Glomerular visceral epithelial cell (primary cell): ENCODE measurements at regions not wholly inside any gene's neighbourhood (a gene's known extent, or its start where the extent isn't known, plus 50 kb on each side); places are given as distances from the start of the nearest gene placed in this dataset.
"Not testable (repeated sequence)": the region's sequence is repeated elsewhere in the genome, so short reads cannot be mapped to it uniquely, and the experiment has no call there.

Experiments
- DNase-seq: peaks from one replicate; pipeline ENCODE4 v3.0.0-alpha.2; 2016; ENCODE audit errors: extremely low spot score

DNA sequence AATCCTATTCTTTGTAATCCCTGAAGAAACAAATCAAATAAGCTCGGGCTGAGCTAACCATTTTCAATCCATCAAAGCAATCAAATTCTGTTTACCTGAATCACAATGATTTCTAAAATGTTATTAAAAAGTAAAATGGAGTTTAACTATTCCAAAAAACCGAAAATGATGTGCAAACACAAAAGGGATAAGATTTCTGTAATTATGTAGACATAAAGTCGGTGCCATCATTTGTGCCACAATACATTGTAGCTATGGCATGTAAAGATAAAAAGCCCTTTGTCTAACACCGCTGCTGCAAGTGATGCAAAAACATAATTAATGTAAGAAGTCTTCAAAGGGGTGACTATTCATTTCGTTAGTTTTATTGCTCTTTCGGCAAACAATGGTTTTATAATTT, 125.1 kb upstream of the FAM204A start:
- DNase-seq = no peak

DNA sequence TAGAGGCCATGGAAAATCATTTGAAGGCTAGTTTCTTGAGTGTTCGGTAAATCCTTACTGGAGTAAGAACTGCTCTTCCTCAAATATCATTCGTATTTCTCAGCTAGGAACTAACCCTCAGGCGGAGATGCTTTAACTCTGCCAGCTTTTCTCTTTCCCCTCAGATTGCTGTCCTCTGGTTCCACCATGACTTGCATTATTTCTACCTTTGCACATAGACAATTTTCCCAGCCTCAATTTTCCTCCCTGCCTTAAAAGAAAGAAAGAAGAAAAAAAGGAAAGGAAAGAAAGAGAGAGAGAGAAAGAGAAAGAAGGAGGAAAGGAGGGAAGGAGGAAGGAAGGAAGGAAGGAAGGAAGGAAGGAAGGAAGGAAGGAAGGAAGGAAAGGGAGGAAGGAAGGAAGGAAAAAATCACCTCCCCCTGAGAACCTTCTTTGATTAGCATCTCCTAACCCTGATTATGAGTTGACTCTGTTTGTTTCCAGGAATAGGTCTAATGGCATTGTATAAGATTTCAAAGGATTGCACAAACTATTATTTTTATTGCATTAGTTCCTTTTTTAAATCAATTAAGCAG, 123.3 kb upstream of the FAM204A start:
- DNase-seq = no peak

DNA sequence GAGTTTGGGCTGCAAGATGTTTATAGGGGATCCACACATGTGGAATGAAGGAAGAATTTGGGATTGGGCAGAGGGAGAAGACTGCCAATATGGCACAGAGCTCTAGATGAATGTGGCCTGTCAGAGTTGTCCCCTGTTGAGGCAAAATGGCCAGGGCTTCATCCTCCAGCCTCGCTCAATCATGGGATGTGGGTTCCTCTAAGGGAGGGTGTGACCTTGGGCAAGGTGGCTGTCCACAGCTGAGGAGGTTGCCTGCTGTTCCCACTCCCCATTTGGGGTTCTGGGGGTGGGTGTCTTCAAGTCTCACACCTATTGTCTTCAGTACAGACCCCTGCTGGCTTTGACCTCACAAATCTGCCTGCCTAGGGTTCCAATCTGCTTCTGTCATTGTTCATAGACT, 121.6 kb upstream of the FAM204A start:
- no peak for DNase-seq

DNA sequence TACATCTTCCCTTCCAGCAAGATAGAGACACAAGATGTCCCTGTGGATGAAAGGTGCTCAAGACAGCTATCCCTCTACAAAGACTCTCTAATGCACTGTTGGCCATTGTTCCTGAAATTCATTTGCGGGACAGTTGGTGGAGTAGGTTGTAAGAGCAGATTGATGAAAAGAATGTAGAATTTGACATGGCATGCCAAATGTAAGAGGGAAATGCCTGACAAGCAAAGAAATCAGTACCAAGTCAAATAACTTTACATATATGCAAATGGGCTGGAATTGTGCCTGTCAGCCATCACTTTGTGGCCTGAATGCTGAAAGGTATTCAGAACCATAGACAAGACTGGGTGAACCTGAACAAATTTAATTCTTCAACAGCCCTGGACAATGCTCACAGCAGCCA, 120.3 kb upstream of the FAM204A start:
- no peak for DNase-seq

DNA sequence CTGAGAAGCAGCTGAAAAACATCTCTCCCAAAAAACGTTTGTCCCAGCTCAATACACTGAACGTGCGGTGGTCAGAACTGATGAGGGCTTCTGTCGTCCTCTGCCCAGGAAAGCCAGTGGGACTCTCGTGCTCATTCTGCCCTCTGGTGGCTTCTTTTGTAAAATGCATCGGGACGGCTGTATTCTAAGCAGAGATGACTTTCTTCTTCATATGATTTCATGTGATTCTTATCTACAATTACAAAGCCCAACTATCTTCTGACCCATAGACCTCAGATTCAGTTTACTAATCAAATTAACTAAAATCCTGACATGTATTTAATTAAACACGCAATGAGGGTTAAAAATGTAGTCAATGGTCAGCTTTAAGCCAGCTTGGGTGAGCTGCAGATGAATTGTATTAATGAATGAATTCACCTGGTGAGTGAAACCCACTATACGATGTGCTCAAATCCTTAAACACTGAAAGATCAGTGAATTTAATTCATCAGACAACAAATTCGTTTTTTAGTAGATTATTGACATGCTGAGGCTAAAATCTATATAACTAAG, 117.6 kb upstream of the FAM204A start:
- peak; percentile 60 for DNase-seq

DNA sequence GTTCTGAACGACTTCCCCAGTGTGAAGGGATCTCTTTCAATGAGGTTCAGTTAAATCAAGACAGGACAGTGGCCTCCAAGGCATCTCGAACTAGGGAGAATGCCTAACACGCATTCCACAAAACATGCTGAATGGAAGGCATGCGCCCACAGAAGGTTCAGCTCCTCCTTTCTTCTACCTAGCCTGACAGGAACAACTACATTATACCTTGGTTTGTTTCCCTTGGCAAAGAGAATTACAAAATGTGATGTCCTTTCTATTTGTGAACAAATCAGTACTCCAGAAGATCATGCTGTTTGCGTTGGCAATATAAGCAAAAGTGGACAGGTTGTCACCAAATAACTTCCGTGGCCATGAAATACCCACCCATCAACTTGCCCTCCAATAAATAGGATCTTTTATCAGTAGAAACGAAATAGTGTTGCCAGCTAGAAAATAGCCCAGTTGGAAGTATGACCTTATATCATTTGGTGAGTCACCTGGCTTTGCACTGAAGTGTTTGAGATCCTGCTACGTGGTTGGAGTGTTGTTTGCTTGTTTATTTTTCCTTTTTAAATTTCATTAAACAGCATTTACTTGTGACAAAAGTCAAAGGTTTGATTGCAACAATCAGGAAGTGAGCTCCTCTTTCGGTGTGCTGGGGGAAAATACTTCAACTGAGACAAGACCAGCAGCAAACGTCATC, 117.0 kb upstream of the FAM204A start:
- no peak for DNase-seq

DNA sequence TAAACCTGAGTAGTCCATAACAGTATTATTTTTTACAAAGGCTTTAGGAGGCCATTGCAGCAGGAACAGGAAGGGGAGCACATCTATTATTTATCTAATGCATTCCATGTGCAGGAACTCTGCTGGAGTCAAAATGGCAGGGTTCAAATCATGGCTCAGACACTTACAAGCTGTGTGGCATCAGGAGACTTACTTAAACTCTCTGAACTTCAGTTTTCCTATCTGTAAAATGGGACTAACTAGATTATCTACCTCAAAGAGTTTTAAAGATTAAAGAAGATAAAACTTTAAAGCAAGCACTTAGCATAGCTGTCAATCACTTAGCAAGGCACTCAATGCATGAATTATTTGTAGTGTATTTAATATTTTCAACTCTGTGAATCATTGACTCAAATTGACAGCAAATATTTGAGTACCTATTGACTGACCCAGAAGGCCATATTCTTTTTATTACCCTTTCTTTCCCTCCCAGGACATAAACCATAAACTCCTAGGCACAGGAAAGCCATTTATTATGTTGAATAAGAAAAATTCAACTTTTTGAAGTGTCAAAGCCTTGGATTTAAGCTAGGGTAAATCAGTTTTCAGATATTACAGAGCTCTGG, 115.8 kb upstream of the FAM204A start:
- DNase-seq = no peak

DNA sequence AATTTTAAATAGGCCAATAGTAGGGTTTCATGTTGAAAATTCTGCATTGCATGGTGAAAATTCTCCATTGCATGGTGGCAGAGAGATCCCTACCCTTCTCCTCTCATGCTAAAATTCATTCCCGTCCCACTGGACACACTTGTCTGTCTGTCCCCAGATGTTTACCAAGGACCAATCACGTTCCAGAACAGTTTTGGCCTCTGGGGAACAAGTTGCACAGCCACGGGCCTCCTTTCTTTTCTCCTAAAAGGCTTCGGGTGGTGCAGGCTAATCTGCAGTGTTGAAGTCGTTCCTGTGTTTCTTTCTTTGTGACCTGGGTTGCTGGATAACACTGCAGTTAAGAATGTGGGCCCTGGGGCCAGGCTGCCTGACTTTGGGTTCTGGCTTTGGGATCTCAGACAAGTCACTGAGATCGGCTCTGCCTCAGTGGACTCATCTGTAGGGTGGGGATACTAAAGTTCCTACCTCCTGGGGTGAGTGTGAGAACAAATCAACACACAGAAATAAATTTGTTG, 113.1 kb upstream of the FAM204A start:
- no peak for DNase-seq

DNA sequence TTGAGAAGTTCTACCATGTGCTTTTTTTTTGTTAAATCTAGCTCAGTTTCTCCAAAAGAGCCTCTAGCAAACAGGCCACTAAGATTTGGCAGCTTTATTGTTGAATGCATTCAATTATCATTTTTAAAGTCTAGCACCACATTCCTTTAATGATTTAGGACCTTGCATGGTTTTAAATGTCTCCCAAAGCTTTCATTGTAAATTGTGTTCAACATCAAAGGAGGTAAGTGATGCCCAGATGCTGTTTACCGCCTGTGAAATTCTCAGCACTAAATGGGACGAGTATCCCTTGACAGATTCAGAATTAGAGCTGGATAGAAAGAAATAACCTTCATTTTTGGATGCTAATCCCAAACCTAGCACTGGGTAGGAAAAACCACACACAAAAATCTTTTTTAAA, 112.1 kb upstream of the FAM204A start:
- no peak for DNase-seq

DNA sequence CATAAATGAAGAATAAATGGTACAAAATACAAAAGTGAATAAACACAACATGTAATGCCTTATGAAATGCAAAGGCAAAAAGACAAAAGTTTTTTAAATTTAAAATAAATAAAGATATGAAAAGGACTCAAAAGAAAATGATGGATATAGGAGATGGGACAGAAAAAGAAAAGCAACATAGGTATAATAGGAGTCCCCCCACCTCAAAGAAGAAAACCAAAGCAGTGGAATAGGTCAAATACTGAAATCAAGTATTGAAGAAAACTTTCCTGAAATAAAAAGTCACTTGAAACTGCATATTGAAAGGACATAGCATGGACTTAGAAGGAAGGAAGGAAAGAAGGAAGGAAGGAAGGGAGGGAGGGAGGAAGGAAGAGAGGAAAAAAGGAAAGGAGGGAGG, 110.0 kb upstream of the FAM204A start:
- no peak for DNase-seq

DNA sequence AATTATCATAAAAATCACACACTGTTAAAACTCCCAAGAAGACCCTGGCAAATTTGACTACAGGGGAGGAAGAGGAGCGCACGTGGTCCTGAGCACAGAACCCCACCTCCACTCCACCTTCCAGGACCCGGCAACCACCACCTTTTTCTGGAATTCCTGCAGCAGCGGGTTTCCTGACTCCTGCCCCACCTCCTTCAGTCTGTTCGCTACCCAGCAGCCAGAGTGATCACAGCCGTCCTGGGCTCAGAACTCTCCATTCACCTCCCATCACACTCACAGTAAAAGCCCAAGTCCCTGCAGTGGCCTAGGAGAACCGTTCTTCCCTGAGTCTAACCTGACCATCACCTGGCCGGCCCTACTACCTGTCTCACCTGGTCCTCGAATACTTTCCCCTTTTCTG, 107.4 kb upstream of the FAM204A start:
- no peak for DNase-seq

DNA sequence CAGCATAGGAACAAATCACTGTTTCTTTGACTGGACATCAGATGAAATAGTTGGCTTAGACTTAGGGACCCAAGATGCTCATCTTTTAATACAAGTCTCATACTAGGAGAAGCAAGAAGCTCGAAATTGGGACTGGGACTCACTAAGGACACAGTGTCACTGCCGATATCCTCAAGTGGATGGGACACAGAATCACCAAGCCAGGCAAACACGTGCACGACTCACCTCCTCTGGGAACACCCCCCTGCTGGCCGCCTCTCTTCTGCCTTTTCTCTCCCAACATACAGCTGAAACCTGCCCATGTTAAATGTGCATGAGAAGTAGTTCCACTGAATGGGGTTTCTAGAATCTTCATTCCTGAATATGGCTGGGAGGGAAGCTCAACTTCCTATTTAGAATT, 106.6 kb upstream of the FAM204A start:
- DNase-seq = no peak

DNA sequence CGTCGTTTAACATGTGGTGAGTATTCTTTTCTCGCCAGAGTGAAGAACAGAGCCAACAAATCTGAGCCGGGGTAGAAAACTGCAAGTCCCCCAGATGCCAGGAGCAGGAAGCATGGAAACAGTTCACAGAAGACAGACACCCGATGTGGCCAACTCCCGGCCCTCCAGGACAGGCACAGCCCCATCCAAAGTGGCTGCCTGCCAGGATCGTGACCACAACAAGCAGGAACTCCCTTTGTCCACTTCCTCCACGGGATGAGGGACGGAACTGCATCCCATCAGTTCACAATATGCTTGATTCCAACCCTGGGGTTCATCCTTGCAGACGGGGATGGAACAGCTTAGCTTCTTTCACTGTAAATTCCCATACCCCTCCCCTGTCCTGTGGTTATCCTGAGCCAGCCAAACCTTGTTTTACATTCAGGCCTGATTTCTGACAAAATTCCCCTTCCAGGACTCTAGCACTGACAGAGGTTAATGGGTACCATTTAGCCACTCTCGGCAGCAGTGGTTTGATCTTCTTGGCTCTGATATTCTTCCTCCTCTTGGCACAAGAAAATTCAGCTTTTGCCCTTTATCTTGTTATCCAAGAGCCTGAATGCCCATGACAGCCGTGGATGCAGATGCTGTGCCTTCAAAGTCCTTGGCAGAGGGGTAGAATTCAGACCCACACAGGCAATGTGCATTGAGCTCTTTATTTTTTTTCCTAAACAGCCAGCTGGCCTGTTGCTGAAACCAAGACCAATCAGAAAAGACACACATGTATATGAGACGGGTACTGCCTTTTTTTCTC, 105.5 kb upstream of the FAM204A start:
- peak; percentile 13 for DNase-seq

DNA sequence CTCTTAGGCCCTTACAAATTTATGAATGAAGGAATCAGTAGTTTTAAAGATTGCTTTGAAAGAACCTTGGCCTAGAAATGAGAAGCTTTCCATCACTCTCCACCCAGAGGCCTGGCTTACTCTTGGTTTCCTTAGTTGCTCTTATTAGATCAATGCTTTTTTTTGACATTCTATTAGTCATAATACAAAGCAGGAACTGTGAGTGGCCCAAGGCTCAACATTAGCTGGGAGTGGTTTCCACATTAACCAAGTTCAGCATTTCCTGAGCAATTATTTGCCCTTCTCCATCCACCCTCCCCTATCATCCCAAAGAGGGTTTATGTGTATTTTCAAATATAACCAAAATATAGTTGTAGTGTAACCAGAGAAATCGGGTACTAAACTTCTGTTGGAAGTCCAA, 103.4 kb upstream of the FAM204A start:
- DNase-seq = no peak

DNA sequence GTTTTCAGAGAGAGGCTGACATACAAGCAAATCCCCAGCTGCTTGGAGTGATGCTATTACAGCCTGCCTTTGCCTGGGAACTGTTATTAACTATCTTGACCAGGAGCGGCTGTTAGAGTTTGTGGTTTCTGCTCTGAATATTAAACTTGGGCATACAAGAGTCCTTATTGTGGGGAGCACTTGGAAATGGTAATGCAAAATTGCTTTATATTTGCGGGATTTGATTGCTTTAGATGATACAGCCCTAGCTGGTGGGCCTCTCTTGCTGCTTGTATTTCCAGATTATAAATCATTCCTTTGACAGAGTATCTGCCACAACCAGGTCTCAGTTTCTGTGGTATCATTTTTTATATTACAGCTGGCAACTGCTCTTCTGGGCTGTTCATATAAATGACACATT, 101.9 kb upstream of the FAM204A start:
- no peak for DNase-seq

DNA sequence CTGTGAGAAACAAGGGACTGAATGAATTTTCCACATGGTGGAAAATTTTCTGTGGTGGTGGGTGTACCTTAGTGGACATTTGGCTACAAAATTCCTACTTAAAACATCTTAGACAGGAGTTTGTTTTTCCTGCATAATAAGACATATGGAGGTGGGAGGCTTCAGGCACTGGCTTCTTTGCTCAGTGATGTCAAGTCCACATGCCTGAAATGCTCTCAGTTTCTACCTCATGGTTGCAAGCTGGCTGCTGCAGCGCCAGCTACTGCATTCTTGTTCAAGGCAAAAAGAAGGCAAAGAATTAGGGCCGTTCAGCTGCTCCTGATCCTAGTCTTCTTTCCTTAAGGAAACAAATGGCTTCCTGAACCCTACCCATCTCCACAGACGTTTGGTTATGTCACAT, 99.9 kb upstream of the FAM204A start:
- DNase-seq = no peak

DNA sequence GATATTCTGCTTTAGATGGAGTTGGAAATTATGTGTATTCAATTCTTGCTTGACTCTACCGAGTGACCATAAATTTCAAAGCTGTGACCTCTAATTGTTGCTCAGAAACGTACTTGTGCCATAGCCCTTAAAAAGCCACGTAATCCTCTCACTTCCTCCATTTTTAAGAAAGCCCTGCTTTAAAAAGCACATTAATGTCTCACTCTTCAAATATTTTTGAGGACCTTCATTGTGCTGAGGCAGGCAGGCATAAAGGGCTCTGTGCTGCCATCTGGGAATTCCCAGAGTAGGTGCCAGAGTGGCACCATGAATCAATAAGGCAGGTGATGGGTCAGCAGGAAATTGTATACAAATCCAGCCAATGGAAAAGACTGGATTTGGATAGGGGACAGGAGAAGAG, 97.7 kb upstream of the FAM204A start:
- no peak for DNase-seq

DNA sequence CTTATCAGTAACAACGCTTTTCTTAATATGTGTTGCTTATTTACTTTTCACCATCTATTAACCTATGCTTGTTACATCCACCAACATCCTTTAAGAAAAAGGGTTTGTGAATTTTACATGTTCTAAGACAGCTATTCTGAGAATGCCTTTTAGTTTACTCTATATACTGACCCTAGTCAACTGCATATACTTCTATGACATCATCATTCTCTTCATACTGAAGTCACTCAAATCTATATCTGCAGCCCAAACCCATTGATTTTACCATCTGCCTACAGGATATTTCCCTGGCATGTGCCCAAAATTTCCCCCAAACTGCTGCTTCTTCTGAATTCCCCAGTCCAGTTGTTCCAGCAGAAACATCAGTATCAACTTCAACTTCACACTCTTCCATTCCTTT, 94.6 kb upstream of the FAM204A start:
- DNase-seq = no peak

DNA sequence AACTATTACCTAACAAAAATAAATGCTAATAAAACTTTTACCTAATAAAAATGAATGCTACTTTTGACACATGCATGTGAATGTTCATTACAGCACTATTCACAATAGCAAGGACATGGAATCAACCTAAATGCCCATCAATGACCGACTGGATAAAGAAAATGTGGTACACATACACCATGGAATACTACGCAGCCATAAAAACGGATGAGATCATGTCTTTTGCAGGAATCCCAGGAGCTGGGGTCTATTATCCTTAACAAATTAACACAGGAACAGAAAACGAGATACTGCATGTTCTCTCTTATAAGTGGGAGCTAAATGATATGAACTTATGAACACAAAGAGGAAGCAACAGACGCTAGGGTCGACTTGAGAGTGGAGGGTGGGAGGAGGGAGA, 88.1 kb upstream of the FAM204A start:
- no peak for DNase-seq

DNA sequence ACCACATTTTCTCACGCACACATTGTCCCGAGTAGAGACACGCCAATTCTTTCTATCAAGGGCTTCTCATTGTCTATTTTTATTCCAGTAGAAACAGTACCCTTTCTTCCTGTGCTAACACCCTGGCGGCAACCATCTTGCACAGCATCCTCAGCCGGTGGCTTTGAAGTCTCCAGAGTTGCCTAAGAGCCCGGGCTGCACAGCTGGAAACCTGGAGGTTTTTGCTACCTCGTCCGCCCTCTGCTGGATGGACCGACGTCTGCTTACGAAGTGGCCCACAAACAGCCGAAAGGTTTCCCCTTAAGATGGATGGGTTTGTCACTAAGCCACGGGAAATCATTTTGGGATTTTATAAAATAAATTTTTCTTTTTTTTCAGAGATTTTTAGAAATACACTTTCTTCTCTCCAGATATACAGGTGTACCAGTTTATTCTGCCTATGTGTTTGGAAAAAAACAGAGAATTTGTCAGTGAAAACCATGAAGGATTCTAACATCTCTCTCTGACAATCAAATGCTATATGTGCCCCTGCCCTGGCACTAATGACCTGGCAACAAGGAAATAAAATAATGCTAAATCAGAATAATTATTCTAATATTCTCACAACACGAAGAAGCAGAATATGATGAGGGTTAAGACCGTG, 81.8 kb upstream of the FAM204A start:
- peak; percentile 79 for DNase-seq

DNA sequence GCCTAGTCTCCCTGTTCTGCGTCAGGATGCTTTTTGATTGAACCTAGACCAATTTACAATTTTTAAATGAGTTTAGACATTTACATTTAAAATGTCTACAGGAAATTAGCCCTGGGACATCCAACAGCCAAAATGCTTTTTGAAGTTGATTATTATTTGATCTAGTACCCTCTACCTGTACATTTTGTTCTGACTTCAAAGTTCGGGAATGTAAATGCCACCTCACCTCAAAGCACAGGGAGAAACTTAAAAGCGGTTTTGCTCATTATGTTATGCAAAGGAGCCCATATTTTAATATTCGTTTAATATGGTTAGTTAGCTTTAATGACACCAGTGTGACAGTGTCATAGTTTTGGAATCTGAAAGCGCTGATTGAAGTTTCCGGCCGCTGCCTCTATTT, 80.1 kb upstream of the FAM204A start:
- no peak for DNase-seq

DNA sequence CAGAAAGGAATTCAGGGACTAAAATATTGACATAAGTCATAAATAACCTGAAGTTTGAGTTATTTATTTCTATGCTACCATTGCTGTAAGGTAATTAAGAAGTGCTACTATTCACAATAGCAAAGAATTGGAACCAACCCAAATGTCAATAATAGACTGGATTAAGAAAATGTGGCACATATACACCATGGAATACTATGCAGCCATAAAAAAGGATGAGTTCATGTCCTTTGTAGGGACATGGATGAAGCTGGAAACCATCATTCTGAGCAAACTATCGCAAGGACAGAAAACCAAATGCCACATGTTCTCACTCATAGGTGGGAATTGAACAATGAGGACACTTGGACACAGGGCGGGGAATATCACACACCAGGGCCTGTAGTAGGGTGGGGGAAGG, 77.9 kb upstream of the FAM204A start:
- not testable (repeated sequence) for DNase-seq
